RPMI7951 (cell line): ENCODE measurements at regions not wholly inside any gene's neighbourhood (a gene's known extent, or its start where the extent isn't known, plus 50 kb on each side); places are given as distances from the start of the nearest gene placed in this dataset.
A peak's percentile ranks its signal among the peaks of the same experiment; 100 is the strongest.
"Not testable (repeated sequence)": the region's sequence is repeated elsewhere in the genome, so short reads cannot be mapped to it uniquely, and the experiment has no call there.

Experiments used
- DNase-seq: peaks from one replicate; pipeline ENCODE4 v3.0.0-alpha.2; 2012; ENCODE audit warnings: low read depth

DNA sequence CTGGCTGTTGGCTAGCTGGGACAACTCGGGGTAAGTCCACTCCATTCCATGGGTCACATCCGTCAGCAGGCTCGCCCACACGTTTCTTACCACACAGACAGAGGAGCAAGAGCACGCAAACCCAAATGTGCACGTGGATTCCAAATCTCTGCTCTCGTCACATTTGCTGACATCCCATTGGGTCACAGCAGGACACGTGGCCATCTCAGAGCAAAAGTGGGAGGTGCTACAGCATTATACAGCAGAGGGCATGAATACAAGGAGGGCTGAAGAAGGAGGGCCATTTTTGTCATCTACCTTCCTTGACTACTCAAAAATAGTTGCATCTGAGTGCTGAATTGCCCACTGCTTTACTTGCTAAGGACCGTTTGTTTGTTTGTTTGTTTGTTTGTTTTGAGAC, 84.7 kb downstream of the RBBP6 start:
- no peak for DNase-seq

DNA sequence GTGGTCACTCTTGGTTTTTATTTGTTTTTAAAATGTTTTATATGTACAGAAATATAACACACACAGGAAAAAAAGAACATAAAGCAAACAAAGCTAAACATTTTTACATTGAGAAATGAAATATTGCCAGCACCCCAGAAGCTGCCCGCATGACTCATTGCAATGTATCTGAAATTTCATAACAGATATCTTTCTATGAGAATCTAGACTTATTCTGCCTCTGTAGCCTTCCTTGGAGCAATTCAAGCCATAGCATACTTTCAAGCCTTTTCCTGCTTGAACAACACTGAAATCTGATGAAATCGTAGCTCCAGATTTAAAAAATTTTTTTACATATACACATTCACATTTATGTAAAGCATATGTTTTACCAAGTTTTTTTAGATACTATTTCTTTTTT, 86.9 kb downstream of the RBBP6 start:
- no peak for DNase-seq

GRCh38 chr16:24634919-24635318, 94.5 kb upstream of the TNRC6A start:
- DNase-seq = no peak

DNA sequence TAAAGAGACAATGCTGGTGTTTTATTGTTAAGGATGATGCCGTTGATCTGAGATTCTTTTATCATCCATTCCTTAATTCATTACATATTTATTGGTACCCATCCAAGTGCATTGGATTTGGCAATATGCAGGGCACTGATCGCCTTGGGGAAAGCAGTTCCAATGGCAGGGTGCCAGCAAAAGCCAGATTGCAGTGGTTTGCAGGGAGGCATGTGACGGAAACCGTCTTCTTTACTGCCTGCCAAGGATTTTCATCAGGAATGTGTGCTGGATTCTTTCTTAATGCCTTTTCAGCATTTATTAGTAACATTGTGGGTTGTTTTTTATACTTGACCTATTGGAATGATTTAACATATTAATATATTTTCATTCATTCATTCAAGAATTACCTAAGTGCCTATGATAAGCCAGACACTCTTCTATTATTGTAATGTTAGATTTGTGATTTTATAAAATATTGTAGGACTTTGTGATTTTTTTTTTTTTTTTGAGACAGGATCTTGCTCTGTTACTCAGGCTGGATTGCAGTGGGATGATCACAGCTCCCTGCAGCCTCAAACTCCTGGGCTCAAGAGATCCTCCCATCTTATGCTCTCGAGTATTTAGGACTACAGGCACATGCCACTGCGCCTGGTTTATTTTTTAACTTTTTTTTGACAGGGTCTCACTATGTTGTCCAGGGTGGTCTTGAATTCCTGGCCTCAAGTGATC, 93.4 kb upstream of the TNRC6A start:
- DNase-seq = peak; percentile 86

DNA sequence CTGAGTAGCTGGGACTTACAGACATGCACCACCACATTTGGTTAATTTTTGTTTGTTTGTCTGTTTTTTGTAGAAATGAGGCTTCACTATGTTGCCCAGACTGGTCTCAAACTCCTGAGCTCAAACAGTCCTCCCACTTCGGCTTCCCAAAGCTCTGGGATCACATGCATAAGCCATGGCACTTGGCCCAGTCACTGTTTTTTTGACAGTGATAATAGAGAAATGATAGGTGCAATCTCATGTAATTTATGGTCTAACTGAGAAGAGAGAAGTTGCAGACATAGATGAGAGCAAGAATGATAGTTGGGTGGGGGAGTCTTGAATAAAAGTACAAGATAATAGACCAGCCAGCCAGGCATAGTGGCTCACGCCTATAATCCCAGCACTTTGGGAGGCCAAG, 89.7 kb upstream of the TNRC6A start:
- no peak for DNase-seq

GRCh38 chr16:24643489-24643888, 86.0 kb upstream of the TNRC6A start:
- no peak for DNase-seq

GRCh38 chr16:24645739-24646645, 83.5 kb upstream of the TNRC6A start:
- peak; percentile 98 for DNase-seq

GRCh38 chr16:24646646-24646995, 82.8 kb upstream of the TNRC6A start:
- DNase-seq = no peak

DNA sequence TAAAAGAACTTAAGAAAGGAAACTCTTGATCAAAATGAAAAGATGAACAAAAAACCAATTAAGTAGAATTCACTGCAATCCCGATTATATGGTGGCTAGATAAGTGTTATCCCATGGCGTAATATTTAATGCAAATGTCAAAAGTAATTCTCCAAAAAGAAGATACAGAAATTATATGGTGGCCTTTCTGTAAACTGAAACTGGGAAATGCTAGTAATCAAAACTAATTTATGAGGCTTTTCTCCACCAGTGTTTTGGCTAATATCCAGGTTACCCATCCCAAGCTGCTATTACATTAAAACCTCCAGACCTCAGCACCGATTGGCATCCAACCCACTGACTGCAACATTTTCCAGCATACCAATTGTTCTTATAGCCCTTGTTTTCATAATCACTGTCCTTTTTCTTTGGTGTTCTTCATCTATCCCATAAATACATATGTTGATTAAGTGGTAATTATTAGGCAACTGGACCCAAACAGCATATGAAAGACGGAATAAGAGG, 77.2 kb upstream of the TNRC6A start:
- no peak for DNase-seq

GRCh38 chr16:24652803-24653202, 76.6 kb upstream of the TNRC6A start:
- DNase-seq = no peak

- DNase-seq = no peak
Observed at GRCh38 chr16:24653725-24654124, 75.7 kb upstream of the TNRC6A start.

DNA sequence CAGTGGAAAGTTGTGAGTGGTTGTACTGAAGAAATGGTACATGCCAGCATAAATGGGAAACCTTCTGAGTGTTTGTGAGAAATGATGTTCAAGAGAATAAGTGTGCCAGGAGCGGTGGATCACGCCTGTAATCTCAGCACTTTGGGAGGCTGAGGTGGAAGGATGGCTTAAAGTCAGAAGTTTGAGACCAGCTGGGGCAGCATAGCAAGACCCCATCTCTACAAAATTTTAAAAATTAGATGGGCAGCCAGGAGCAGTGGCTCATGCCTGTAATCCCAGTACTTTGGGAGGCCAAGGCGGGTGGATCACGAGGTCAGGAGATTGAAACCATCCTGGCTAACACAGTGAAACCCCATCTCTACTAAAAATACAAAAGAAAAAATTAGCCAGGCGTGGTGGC, 63.5 kb upstream of the TNRC6A start:
- DNase-seq = not testable (repeated sequence)

- no peak for DNase-seq
Observed at GRCh38 chr16:24667244-24667764, 62.1 kb upstream of the TNRC6A start.

DNA sequence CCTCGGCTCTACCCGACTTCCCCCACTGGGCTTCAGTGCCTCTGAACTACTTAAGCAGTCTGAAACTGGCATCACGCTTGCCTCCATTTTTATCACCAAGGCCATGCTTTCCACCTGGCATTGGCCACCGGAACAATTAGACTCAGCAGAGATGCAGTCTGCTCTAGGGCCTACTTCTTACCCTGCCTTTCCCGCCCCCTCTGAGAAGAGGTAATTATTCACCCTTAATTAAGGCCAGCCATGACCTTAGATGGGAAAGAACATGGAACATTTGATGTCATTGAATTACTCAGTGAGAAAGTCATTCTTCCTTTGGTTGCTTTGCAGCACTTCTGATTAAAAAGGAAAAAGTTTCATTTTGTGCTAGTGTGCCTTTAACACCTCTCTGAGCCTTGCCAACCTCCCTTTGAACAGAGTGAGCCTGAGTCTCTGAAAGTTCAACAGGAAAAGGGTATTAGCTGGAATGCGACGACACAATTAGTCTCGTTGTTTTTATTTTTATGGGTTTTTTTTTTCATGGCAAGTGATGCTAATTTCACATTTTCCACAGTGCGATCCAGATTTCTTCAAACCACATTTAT, 60.9 kb upstream of the TNRC6A start:
- peak; percentile 73 for DNase-seq

DNA sequence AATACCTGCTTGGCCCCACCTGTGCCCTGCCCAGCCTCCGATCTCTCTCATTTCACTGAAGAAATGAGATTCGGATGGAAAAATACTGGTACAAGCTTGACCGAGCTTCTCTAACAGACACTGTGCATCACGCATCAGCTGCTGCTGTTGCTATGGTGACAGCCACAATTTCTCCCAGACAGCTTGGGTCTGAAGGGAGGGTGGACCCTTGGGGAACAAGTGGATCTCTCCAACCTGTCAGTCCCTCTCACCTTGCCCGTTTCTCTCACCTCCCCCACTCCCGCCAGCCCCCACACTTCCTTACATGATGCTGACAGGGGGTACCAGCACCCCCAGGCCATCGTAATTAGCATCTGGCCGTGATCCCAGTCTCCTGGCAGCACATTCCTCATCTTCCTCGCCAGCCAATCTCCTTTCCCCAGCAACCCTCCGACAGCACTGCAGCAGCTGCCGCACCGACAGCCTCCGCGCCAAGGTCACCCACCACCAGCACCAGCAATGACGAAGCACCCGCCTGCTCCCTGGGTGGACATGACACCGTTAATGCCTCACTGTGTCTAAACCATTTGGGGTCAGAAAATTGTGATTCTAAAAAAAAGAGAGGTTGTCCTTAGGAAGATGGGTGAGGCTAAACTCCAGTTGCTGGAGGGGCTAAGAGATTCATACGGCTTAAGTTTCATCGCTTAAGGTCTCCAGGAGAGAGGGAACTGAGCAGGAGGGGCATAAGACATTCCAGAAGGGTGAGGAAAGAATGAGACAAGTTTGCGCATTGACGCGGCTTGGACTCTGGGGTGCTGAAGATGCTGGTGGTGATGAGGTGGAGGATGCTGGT, 58.6 kb upstream of the TNRC6A start:
- peak; percentile 90 for DNase-seq

DNA sequence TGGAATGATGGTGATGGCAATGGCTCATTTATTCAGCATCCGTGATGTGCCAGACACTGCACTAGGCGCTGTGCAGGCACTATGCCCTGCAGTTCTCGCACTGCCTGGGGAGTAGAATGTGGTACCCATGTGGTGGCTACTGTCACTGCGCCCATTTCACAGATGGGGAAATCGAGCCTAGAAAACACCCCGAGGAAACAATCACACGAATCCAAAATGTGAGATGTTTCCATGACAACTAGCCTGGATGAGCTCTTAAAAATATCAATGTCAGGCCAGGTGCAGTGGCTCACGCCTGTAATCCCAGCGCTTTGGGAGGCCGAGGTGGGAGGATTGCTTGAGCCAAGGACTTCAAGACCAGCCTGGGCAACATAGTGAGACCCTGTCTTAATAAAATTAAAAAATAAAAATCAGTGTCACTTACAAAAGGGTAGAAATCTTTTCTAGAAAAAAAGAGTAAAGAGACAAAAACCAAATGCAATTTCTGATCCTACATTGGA, 57.9 kb upstream of the TNRC6A start:
- DNase-seq = no peak

- no peak for DNase-seq
Observed at GRCh38 chr16:24673155-24673554, 56.3 kb upstream of the TNRC6A start.

DNA sequence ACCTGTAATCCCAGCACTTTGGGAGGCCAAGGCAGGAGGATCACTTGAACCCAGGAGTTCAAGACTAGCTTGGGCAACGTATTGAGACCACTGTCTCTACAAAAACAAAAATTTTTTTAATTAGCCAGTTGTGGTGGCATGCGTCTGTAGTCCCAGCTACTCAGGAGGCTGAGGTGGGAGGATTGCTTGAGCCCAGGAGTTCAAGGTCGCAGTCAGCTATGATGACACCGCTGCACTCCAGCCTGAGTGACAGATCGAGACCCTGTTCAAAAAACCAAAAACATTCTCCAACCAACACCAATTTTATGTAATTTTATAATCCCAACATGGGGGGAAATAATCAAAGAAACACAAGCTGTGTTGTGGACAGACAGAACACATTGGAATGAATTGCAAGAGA, 54.6 kb upstream of the TNRC6A start:
- DNase-seq = no peak

- DNase-seq = no peak
Observed at GRCh38 chr16:24677388-24677787, 52.1 kb upstream of the TNRC6A start.
